K562 (cell line): ENCODE measurements at regions not wholly inside any gene's neighbourhood (a gene's known extent, or its start where the extent isn't known, plus 50 kb on each side); places are given as distances from the start of the nearest gene placed in this dataset.
A peak's percentile ranks its signal among the peaks of the same experiment; 100 is the strongest.

ENCODE experiments used
- ARID4B ChIP-seq: sonication (generic); formaldehyde crosslinking; IDR thresholded peaks from 2 replicates; pipeline ENCODE4 v1.8.0; 2022; ENCODE audit warnings: mild to moderate bottlenecking, missing genetic modification reagents
- BCL6 ChIP-seq: fragments of 250-450 bp; sonication (Bioruptor Pico); IDR thresholded peaks from 2 replicates; pipeline ENCODE4 v1.4.0; 2020
- CC2D1A ChIP-seq: fragments of 450-650 bp; IDR thresholded peaks from 2 replicates; pipeline ENCODE4 v1.6.1; 2017; ENCODE audit warnings: mild to moderate bottlenecking
- CXXC5 ChIP-seq: fragments of 250-450 bp; sonication (Bioruptor Pico); IDR thresholded peaks from 2 replicates; pipeline ENCODE4 v1.8.0; 2022; ENCODE audit warnings: inconsistent platforms, mild to moderate bottlenecking, moderate library complexity
- ESRRB ChIP-seq: fragments of 250-450 bp; sonication (Bioruptor Pico); IDR thresholded peaks from 2 replicates; pipeline ENCODE4 v1.5.0; 2020; ENCODE audit warnings: mild to moderate bottlenecking, moderate library complexity, borderline replicate concordance
- ETV6 ChIP-seq, 3 experiments: fragments of 150-350 bp in 1 of 3; sonication (generic) in 1 of 3; formaldehyde crosslinking in 1 of 3; IDR thresholded peaks; 2 replicates each; pipeline versions ENCODE4 v1.6.1 to v1.8.0; 2014 to 2022; ENCODE audit warnings: borderline replicate concordance in 2 of 3, low read depth in 2 of 3, antibody characterized with exemption in 1 of 3, low read length in 1 of 3, mild to moderate bottlenecking in 1 of 3, missing genetic modification reagents in 1 of 3
- FOXP4 ChIP-seq: sonication (generic); formaldehyde crosslinking; IDR thresholded peaks from 2 replicates; pipeline ENCODE4 v1.8.0; 2022; ENCODE audit warnings: mild to moderate bottlenecking, missing genetic modification reagents, borderline replicate concordance
- GATA2 ChIP-seq: sonication (generic); formaldehyde crosslinking; IDR thresholded peaks from 2 replicates; pipeline ENCODE4 v1.4.0; 2020; ENCODE audit warnings: mild to moderate bottlenecking, missing genetic modification reagents
- LEF1 ChIP-seq: fragments of 450-650 bp; IDR thresholded peaks from 2 replicates; pipeline ENCODE4 v1.6.1; 2016; ENCODE audit warnings: mild to moderate bottlenecking
- MTA1 ChIP-seq: fragments of 450-650 bp; IDR thresholded peaks from 2 replicates; pipeline ENCODE4 v1.6.1; 2017; ENCODE audit warnings: borderline replicate concordance
- PTTG1 ChIP-seq: fragments of 450-650 bp; IDR thresholded peaks from 2 replicates; pipeline ENCODE4 v1.6.1; 2016; ENCODE audit warnings: low read depth, mild to moderate bottlenecking, missing genetic modification characterization, missing compliant biosample characterization
- SAFB2 ChIP-seq: fragments of 200-400 bp; formaldehyde crosslinking; IDR thresholded peaks from 2 replicates; pipeline ENCODE4 v1.6.1; 2018; ENCODE audit warnings: borderline replicate concordance, low read length, low read depth, moderate library complexity; ENCODE audit not compliant: severe bottlenecking
- SETDB1 ChIP-seq: IDR thresholded peaks from one replicate; pipeline ENCODE4 v1.6.1; 2012; ENCODE audit warnings: low read length, control low read depth, inconsistent platforms
- SMC3 ChIP-seq: conservative IDR thresholded peaks from 2 replicates; pipeline ENCODE4 v1.6.1; 2011; ENCODE audit warnings: low read depth, low read length, improper control_type of control experiment; ENCODE audit not compliant: insufficient read depth
- THRA ChIP-seq: fragments of 450-650 bp; IDR thresholded peaks from 2 replicates; pipeline ENCODE4 v1.6.1; 2017; ENCODE audit warnings: mild to moderate bottlenecking, moderate library complexity
- TSC22D4 ChIP-seq: fragments of 450-650 bp; IDR thresholded peaks from 2 replicates; pipeline ENCODE4 v1.6.1; 2016; ENCODE audit warnings: missing genetic modification characterization, missing biosample characterization, control low read depth
- ZNF121 ChIP-seq: sonication (generic); formaldehyde crosslinking; conservative IDR thresholded peaks from 2 replicates; pipeline ENCODE4 v1.8.0; 2022; ENCODE audit warnings: missing genetic modification reagents
- ZNF282 ChIP-seq: sonication (generic); formaldehyde crosslinking; IDR thresholded peaks from 2 replicates; pipeline ENCODE4 v1.8.1; 2023; ENCODE audit warnings: missing genetic modification reagents
- ZNF316 ChIP-seq: fragments of 450-650 bp; IDR thresholded peaks from 2 replicates; pipeline ENCODE4 v1.6.1; 2016
- ZNF444 ChIP-seq: fragments of 250-450 bp; sonication (Bioruptor Pico); IDR thresholded peaks from 2 replicates; pipeline ENCODE4 v1.4.0; 2020; ENCODE audit warnings: mild to moderate bottlenecking, moderate library complexity
- ZNF740 ChIP-seq, 3 experiments: fragments of 200-800 bp in 1 of 3; sonication (Bioruptor generic) in 1 of 3; sonication (generic) in 1 of 3; formaldehyde crosslinking in 1 of 3; IDR thresholded peaks; 2 replicates each; pipeline versions ENCODE4 v1.6.1 to v1.8.0; 2016 to 2022; ENCODE audit warnings: mild to moderate bottlenecking in 2 of 3, missing compliant biosample characterization in 2 of 3, missing genetic modification characterization in 2 of 3, missing genetic modification reagents in 1 of 3

GRCh38 chr7:138358850-138359341, 101.2 kb upstream of the TRIM24 start (continued):
- no peak for TF ChIP-seq THRA
- no peak for TF ChIP-seq ARID4B
- peak; percentile 36; the same call in 1 of the 2 replicates for TF ChIP-seq GATA2
- no peak for TF ChIP-seq ESRRB (CRISPR knock-in tag)
- TF ChIP-seq ZNF316 = no peak
- no peak for TF ChIP-seq SAFB2
- no peak for TF ChIP-seq BCL6 (CRISPR knock-in tag)
- TF ChIP-seq CC2D1A = no peak
- no peak for TF ChIP-seq CXXC5
- TF ChIP-seq PTTG1 (tag) = no peak
- no peak for TF ChIP-seq MTA1
- TF ChIP-seq FOXP4 = no peak
- TF ChIP-seq LEF1 = no peak
- no peak for TF ChIP-seq ZNF740 (CRISPR knock-in tag; IDR thresholded peaks at IDR 0.05)
- TF ChIP-seq ZNF740 (tag; IDR thresholded peaks at IDR 0.05) = peak in 1 of 2 experiments; percentile 78; a peak in 2 of 4 replicates
- no peak for TF ChIP-seq ETV6 (IDR thresholded peaks at IDR 0.05; ENCODE audit: borderline replicate concordance in 1 of 2, low read depth in 2 of 2, low read length in 1 of 2)
- TF ChIP-seq ETV6 (CRISPR knock-in tag; IDR thresholded peaks at IDR 0.05; ENCODE audit: borderline replicate concordance) = no peak
- no peak for TF ChIP-seq ZNF282
- no peak for TF ChIP-seq ZNF121 (CRISPR knock-in tag)
- TF ChIP-seq TSC22D4 (tag) = no peak
- TF ChIP-seq SMC3 = no peak
- TF ChIP-seq SETDB1 = no peak
- no peak for TF ChIP-seq ZNF444 (CRISPR knock-in tag)
